Ovary (tissue), 3 donors: ENCODE measurements at regions not wholly inside any gene's neighbourhood (a gene's known extent, or its start where the extent isn't known, plus 50 kb on each side); places are given as distances from the start of the nearest gene placed in this dataset.

Experiments used
- CTCF ChIP-seq, 3 donors: fragments of 450-650 bp in 2 of 3; fragments of 200-600 bp in 1 of 3; IDR thresholded peaks; one replicate each; pipeline versions ENCODE4 v1.5.1 to v1.8.0; 2016 to 2022; ENCODE audit warnings: antibody characterized with exemption in 3 of 3, mild to moderate bottlenecking in 1 of 3
- EP300 ChIP-seq: sonication (generic); formaldehyde crosslinking; IDR thresholded peaks from one replicate; pipeline ENCODE4 v1.6.1; 2017; ENCODE audit warnings: antibody characterized with exemption
- donor health status: DM: no; HTN: no; CAD: no.

- TF ChIP-seq CTCF (IDR thresholded peaks at IDR 0.05) (no peak), EP300 (no peak)
Observed at GRCh38 chr1:36714301-36714700, 231.6 kb upstream of the CSF3R start.
